GM18858 (cell line): ENCODE measurements at regions not wholly inside any gene's neighbourhood (a gene's known extent, or its start where the extent isn't known, plus 50 kb on each side); places are given as distances from the start of the nearest gene placed in this dataset.

Experiments used
- ATAC-seq: cut with Tn5 transposase; IDR thresholded peaks from one replicate; pipeline ENCODE4 v1.9.1; 2021; ENCODE audit not compliant: unreplicated experiment

DNA sequence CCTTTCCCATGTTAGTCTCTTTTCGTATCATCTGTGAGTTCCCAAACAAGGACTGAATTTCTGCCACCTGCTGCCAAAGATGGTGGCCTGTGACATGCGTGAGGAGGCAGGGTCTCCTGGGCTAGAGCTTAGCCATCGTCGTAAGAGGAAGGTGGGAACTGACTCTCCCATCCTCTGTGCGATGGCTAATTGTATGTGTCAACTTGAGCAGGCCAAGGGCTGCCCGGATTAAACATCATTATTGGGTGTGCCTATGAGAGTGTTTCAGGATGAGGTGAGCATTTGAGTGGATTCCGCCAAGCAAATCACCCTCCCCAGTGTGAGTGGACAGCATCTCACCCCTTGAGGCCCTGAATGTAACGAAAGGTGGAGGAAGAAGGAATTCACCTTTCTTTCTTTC lies 220.7 kb upstream of the DIO3 start:
- no peak for ATAC-seq

DNA sequence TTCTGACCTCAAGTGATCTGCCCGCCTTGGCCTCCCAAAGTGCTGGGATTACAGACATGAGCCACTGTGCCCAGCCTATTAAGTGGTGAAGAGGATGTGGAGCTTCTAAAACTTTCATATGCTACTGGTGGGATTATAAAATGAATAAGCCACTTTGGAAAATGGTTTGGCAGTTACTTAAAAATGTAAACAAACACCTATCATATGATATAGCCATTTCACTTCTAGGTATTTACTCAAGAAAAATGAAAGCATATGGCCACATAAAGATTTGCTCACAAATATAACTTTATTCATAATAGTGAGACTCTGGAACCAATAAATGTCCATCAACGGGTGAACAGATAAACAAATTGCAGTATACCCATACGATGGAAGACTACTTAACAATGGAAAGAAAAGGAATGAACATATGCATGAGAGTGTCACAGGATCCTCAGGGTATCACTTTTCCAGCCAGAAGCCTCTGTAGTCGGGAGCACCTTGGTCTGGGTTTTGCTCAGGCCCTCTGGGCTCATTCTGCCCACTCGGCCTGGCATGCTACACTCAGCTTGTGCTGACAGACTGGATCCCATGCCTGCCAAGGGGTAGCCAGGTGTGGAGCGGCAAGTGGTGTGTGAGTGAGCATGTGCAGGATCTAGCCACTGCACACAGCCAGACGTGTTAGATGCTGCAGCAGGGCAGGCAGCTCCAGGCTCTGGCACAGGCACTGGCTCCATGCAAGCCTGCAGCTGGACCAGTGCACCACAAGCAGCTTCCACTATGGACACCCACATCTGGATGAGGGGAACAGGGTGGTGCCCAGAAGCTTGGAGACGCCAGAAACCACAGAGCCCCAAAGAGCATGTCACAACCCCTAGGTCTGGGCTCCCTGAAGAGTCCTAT lies 213.2 kb upstream of the DIO3 start:
- no peak for ATAC-seq

DNA sequence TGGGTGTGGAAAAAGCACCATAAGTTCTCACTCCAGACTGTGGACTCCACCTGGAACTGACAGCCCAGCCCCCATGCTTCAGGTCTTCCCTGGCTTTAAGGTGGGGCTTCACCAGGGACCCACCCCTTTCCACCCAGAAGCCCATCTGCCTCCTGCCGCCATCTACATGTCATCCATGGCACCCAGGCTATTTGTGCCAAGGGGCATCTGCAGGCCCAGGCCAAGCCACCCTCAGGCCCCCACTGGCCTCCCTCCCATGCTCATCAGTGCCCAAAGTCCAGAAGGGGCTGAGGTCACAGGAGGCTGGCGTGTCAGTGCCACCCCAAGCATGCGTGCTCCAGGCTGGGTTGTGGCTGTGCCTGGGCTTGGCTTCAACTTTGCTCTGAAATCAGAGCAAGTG lies 212.2 kb upstream of the DIO3 start:
- ATAC-seq = no peak

DNA sequence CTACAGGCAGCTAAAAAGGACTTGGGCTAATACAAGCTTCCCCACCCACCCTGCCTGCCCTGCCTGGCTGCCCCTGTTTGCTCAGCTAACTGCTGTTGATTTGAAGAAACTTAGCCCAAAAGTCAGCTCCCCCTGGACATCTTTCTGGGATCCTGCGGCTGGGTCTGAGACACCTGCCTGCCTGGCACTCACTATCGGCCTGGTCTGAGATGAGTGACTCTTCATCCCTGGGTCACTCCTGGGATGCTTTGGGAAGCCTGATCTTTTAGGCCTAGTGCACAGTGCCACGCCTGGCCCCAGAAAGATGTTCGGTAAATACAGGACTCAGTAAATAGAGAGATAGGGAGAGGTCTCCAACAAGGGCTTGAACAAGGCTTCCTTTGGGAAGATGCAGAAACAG lies 211.3 kb upstream of the DIO3 start:
- ATAC-seq = no peak

DNA sequence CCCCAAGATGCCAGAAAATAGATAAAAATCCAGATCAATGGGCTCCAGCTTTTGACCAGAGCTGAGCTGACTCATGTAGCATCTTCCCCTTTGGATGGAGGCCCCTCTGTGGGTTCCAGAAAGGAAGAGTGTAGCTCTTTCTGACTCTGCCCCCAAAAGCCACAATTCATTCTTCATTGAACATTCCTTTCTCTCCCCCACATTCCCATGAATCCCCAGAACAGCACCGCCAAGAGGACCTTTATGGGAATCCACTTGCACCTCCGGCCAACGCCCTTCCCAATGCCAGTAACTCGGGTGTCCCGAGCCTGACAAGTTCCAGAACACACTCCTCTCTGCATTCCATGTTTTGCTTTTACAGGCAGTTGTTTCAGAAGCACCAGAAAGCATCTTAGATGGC lies 210.6 kb upstream of the DIO3 start:
- ATAC-seq = no peak

DNA sequence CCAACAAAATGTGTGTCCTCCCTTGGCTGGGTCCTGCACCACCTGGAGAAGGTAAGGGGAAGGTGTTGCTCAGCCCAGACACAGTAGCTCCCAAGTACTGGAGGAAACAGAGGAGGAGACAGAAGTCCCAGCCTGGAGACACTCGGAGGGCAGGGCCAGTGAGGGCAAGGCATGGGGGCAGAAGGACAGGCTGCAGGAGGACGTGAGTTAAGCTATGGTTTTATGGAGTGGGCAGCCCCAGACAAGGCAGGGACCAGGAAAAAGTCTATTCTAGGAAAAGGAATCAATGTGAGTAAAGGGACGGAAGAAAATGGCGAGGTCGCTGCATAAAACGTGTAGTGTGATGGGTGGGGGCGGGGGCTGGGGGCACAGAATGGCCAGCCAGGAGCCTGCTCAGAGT lies 210.1 kb upstream of the DIO3 start:
- ATAC-seq = no peak

DNA sequence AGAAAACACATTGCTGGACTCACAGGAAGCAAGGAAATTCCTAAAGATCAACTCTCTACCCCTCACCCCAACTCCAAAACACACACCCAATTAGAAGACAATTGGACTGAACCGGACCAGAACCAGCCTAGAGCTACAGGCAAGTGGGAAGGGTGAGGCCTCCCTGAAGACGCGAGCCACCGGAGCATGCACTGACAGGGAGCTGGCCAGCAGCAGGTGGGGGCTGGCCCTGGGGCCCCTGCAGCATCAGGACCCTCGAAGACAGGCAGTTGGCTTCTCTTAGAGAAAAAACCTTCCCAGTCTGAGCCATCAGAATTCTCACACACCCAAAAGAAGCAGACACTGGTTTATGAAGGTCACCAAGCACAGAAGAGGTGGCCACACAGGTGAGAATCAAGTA lies 209.5 kb upstream of the DIO3 start:
- ATAC-seq = no peak

DNA sequence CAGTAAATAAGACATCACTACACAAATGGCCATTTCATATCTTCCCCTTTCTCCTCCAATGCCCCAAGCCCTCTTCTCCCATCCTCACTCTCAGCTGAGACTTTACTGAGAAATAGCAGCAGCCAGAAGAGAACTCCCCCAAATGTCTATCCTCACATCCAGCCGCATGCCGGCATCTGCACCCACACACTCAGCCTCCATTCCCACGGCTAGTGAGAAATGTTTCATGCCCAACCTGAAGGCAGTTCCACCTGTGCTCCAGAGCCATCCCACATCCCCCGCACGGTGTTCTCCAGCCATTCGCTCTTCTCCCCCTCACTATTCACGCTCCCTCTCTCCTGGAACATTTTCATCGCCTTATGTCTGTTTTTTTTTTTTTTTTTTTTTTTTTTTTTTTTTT lies 208.7 kb upstream of the DIO3 start:
- no peak for ATAC-seq

DNA sequence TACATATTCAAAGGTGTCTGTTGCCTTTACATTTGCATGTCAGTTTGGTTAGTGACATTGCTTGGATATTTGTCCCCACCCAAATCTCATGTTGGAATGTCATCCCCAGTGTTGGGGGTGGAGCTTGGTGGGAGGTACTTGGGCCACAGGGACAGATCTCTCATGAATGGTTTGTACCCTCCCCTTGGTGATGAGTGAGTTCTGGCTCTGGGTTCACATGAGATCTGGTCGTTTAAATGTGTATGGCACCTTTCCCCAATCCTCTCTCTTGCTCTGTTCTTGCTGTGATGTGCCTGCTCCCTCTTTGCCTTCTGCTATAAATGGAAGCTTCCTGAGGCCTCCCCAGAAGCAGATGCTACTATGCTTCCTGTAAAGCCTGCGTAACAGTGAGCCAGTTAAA lies 207.9 kb upstream of the DIO3 start:
- ATAC-seq = no peak

DNA sequence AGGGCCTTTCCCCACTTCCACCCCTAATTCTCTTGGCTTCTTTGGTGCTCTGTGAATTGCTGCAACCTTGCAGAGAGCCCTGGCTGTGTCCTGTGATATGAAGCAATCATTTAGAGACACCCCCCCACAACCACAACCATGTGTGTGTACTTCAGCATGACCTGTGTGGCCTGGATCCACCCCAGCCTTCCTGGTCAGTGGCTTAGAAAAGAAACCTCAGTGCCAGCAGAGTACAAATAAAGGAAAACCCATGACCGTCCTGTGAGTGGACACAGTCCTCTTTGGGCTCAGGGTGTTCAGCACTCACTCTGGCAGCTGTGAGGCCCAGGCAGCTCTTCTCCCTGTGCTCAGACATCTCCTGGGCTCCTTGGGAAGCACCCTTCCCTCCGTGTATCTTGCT lies 206.6 kb upstream of the DIO3 start:
- no peak for ATAC-seq

DNA sequence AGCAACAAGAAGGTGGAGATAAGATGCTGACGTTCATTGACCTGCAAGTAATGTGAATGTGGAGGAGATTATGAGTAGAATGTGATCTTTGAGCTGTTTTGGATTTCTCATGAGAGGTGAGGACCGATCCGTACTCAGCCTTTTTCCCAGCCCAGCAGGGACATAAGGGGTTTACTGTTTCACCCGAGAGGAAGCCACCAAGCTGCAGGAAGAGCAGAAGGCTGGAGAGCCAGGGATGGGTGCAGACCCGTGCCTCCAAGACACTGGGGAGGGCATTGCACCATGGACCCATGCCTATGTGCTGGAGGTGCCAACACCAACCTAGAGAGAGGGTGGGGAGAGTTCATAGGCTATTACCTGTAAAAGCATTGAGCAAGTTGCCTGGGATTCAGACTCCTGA lies 206.0 kb upstream of the DIO3 start:
- ATAC-seq = no peak

DNA sequence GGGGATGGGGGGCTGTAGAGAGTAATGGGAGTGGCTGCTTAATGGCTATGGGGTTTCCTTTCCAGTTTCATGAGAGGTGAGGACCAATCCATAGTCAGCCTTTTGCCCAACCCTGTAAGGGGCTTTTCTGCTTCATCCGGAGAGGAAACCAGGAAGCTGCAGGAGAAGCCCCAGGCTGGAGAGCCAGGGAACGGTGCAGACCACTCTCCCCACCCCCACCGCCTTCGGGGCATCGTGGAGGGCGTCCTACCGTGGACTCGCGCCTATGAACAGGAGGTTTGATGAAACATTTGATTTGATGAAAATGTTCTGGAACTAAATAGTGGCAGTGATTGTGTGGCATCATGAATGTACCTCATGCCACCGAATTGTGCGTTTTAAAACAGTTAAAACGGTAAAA lies 204.3 kb upstream of the DIO3 start:
- ATAC-seq = no peak

DNA sequence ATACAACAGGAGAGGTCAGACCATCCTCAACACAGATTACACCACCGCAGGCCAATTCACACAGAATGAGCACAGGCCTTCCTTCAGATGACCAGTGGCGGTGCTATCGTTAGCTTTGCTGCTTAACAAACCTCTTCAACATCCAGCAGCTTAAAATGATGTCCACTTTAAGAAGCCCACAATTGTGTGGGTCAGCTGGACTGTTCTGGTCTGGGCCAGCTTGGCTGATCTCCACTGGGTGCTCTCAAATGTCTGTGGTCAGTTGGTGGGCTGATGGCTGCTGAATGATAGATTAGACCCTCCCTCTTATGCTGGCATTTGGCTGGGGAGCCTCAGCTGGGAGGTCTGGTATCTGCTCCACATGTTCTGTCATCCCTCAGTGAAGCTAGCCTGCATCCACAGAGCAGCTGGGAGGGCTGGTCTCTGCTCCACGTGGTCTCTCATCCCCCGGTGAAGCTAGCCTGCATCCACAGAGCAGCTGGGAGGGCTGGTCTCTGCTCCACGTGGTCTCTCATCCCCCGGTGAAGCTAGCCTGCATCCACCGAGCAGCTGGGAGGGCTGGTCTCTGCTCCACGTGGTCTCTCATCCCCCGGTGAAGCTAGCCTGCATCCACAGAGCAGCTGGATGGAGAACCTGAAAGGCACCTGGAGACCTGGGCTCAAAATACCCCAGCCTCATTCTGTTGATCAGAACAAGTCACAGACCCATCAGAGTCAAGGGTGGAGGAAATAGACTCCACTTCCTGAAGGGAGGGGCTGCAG lies 203.6 kb upstream of the DIO3 start:
- no peak for ATAC-seq

DNA sequence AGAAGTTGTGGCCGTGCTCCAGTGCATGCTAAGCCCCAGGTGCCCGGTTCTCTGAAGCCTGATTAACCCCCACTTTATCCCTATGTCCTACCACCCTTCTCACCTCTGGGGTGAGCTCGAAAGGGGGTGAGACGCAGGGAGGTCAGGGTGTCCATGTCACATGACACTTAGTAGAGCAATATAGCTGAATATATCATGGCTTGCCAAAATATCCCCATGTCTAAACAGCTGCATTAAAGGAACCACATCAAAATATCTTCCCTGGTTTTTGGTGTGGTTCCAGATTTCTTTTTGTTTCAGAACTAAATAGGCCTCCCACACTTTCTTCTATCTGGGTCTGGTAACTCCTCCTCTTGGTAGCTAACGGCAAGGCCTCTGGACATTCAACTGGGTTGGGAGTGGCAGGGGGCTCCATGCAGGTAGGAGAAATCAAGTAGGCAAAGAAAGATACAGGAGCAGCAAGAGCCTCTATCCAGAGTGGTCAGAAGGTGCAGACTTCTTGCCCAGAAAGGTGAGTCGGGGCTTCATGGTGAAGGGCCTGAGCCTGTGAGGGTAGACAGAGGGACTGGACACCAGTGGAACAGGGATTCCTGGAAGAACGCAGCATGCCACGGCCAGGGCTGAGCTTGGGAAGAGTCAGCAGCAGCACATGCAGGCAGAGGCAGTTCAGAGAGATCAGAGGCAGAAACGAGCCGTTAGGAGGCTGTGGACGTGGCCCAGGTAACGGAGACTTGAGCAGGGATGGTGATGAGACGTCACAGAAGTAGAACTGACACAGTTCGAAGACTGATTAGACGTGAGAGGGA lies 202.8 kb upstream of the DIO3 start:
- no peak for ATAC-seq

DNA sequence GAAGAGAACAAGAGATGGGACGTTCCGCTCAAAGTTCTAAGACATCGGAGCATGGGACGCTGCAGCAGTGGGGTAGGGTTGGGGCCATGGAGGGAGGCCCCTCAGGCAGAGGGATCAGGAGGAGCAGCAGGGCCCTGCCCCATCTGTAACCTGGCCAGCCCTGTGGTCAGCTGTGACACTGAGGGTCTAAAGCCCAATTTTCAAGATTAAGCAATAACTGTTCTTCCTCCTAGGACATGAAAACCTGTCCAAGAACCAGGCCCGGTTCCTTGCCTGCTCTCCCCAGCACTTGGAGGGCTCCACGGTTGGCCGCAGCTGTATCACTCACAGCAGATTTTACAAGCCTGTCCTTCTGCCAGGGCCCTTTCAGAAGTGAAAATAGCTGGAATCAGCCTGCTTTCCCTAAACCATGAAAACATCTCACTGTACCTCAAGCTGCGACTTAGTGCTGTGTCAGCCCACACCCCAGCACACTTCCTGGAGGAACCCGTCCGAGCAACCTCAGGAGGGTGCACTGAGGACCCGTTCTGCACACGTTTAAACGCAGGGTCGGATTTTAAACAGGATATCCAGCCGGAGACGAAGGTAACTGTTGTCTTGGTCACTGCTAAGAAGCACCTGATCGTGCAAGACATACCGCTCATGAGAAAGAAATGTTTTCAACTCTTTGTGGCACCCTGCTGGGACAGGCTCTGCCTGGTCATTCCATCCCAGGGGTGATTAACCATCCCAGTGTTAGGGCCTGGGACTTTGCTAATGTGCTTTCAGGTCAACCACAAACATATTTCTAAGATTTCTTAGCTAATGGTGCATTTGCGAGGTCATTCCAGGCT lies 201.9 kb upstream of the DIO3 start:
- no peak for ATAC-seq

DNA sequence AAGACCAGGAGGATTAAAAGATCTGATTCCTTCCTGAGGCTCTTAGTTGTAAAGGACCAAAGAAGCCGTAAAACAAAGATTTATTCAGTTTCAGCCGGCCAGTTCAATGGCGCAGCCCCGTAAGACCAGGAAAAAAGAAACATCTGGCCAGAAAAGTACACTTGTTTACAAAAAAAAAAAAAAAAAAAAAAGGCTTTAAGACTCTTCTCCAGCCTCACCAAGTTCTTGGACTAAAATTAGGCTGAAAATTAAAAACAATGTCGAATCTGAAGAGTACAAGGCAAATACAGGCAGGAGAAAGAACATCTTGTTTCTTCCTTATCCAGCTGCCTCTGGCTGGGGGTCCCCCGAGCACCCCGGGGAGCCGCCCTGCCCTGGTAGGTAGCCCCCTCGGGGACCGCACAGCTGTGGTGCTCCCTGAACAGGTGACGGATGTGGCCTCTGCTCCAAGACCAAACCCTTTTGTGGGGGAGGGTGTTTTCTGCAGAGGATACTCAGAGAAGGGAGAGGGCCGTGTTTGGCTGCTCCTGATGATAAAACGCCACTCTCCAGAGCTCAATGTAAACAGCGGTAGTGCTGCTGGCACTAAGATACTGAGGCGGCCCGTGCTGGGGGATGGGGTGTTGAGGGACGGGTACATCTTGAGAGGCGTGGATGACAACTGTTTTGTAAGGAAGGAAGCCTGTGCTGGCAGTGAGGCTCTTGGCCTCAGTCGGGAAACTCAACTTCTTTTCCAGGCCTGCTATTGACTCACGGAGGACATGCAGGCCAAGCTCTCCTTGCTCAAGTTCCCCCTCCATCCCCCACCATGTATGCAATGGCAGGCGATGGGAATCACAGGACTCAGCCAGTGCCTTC lies 201.0 kb upstream of the DIO3 start:
- ATAC-seq = no peak

DNA sequence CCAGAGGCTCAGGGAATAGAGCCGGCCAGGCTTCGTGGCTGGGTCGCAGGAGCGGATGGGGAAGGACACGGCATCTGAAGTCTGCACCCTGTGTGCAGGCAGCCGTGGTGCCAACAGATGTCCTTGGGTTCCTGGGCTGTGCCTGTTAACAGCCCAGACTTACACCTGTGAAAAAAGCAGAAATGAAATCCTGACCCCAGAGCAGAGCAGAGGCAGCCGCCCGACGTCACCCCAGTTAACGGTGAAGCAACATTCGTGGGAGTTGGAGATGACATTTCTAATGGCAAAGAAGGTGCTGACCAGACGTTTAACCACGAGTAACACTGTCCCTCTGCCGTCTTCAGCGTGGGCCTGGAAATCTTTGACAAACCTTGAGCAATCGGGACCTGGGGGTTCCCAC lies 200.3 kb upstream of the DIO3 start:
- ATAC-seq = no peak

DNA sequence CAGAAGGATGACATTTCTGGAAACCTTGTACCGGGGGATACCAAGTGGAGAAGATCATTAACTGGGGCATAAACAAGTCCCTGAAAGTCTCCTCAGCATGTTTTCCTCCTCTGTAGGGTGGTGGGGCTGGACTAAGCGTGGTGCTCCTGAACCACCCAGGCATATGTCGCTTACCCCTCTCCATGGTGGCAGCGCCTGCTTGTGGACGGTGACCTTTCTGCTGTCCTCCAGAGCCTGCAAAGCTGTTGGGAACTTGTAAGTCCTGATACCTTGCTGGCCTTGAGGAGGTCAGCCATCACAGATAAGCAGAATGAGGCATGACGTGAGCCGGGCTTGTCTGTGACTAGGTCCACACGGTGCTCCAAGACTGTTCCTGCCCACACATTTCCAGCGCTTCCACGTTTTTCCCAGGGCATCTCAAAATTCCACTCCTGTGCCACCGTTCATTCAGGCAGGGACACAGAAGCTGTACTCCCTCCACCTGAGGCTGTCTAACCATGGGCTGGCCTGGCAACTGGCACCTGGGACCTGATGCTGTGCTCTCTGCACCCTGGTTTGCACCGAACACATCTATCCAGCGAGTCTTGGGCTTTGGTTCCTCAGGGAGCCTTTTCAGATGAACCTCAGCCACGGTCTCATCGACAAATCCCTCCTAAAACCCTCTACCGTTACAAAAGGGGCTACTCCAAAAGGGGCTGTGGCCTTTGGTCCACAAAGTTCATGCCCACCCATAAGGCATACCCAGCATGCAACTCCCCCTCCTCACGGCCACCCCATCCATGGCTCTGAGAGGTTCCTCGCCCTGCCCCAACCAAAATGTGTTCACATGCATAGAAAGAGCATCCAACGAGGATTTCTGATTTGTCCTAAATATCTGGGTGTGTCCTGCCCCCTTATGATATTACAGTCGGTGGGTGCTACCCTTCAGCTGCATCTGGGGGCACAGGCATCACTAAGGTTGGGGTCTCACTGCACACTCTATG lies 199.6 kb upstream of the DIO3 start:
- ATAC-seq = no peak
